Progenitor cell of endocrine pancreas (in vitro differentiated cells): ENCODE measurements at regions not wholly inside any gene's neighbourhood (a gene's known extent, or its start where the extent isn't known, plus 50 kb on each side); places are given as distances from the start of the nearest gene placed in this dataset.

ENCODE experiments used
- DNase-seq: peaks from one replicate; pipeline ENCODE4 v3.0.0; 2021; ENCODE audit warnings: low spot score; ENCODE audit not compliant: unreplicated experiment
- H3K27ac Mint-ChIP-seq: 2 replicates; pipeline ENCODE4 v1.8.0; 2021; ENCODE audit warnings: mild to moderate bottlenecking, moderate library complexity, mixed read lengths
- H3K27me3 Mint-ChIP-seq: 2 replicates; pipeline ENCODE4 v1.8.0; 2021; ENCODE audit warnings: mixed read lengths
- H3K36me3 Mint-ChIP-seq: 2 replicates; pipeline ENCODE4 v1.8.0; 2022; ENCODE audit warnings: mixed read lengths; ENCODE audit not compliant: insufficient read depth
- H3K4me1 Mint-ChIP-seq: 2 replicates; pipeline ENCODE4 v1.8.0; 2021; ENCODE audit warnings: low read depth, mixed read lengths
- H3K4me3 Mint-ChIP-seq: 2 replicates; pipeline ENCODE4 v1.8.0; 2021; ENCODE audit warnings: low read depth, mild to moderate bottlenecking, moderate library complexity, mixed read lengths
- H3K9me3 Mint-ChIP-seq: 2 replicates; pipeline ENCODE4 v1.8.0; 2021; ENCODE audit warnings: low read depth, mixed read lengths
- TF ChIP-seq, protein P1 (sequence below): fragments of 200-600 bp; sonication (generic); IDR thresholded peaks from one replicate; pipeline ENCODE4 v1.5.0; 2021; ENCODE audit warnings: antibody characterized with exemption, mild to moderate bottlenecking; ENCODE audit not compliant: unreplicated experiment

- DNase-seq = no peak
- peaks cover under 1% of the 10 kb centered on the region for H3K9me3 Mint-ChIP-seq
- no peak overlapping the region for H3K4me3 Mint-ChIP-seq
- no peaks in the 10 kb centered on the region for H3K27me3 Mint-ChIP-seq
- TF ChIP-seq, protein P1, sequence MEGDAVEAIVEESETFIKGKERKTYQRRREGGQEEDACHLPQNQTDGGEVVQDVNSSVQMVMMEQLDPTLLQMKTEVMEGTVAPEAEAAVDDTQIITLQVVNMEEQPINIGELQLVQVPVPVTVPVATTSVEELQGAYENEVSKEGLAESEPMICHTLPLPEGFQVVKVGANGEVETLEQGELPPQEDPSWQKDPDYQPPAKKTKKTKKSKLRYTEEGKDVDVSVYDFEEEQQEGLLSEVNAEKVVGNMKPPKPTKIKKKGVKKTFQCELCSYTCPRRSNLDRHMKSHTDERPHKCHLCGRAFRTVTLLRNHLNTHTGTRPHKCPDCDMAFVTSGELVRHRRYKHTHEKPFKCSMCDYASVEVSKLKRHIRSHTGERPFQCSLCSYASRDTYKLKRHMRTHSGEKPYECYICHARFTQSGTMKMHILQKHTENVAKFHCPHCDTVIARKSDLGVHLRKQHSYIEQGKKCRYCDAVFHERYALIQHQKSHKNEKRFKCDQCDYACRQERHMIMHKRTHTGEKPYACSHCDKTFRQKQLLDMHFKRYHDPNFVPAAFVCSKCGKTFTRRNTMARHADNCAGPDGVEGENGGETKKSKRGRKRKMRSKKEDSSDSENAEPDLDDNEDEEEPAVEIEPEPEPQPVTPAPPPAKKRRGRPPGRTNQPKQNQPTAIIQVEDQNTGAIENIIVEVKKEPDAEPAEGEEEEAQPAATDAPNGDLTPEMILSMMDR = no peak
- H3K4me1 Mint-ChIP-seq = peaks cover 12% of the 10 kb centered on the region
- no peaks in the 10 kb centered on the region for H3K36me3 Mint-ChIP-seq
- H3K27ac Mint-ChIP-seq = no peak overlapping the region
Observed at GRCh38 chr5:104061707-104062106, 499.1 kb upstream of the NUDT12 start.

DNA sequence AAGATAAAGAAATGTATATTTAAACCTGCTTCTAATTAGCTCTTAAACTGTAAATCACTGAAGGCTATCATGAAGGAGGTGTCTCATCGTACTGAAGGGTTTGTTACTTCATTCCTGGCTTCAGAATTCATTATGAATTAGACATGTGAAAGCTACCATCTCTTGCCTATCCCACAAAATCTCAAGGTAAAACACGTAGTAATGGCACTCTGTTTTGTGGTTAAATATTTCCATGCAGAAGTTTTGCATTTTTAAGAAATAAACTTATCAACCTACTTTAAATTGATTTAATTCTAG lies 490.7 kb upstream of the NUDT12 start:
- Mint-ChIP-seq H3K4me3 (no peak overlapping the region), H3K9me3 (peaks cover 3% of the 10 kb centered on the region), H3K4me1 (no peaks in the 10 kb centered on the region), H3K36me3 (no peaks in the 10 kb centered on the region), H3K27ac (no peak overlapping the region), H3K27me3 (no peaks in the 10 kb centered on the region)
- no peak for DNase-seq
- TF ChIP-seq, protein P1 = no peak

GRCh38 chr5:104052558-104053352 lies 490.2 kb upstream of the NUDT12 start:
- no peak overlapping the region for H3K4me3 Mint-ChIP-seq
- TF ChIP-seq, protein P1 = no peak
- H3K4me1 Mint-ChIP-seq = no peaks in the 10 kb centered on the region
- no peaks in the 10 kb centered on the region for H3K36me3 Mint-ChIP-seq
- no peak for DNase-seq
- no peaks in the 10 kb centered on the region for H3K27me3 Mint-ChIP-seq
- H3K9me3 Mint-ChIP-seq = peaks cover 3% of the 10 kb centered on the region
- no peak overlapping the region for H3K27ac Mint-ChIP-seq

DNA sequence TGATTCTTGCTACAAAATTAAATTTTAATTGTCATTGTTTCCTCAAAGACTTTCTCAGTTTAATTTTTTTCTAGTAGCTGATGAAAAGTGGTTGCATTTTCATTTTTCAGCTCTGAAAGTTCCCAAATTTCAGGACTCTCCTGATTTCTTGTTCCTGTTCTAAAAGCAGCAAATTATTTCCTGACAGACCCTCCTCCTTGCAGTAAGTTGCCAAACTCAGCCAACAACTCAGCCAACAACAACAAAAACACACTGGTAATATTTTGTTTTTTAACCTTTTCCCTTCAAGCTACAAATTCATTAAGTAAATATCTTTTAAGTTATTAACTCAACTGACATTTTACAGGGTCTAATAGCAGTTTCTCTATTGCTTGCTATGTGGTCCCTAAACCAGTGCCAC lies 487.8 kb upstream of the NUDT12 start:
- Mint-ChIP-seq H3K9me3 (no peaks in the 10 kb centered on the region), H3K27ac (no peak overlapping the region), H3K4me1 (no peaks in the 10 kb centered on the region), H3K4me3 (no peak overlapping the region), H3K36me3 (no peaks in the 10 kb centered on the region), H3K27me3 (no peaks in the 10 kb centered on the region)
- TF ChIP-seq, protein P1 = no peak
- no peak for DNase-seq

DNA sequence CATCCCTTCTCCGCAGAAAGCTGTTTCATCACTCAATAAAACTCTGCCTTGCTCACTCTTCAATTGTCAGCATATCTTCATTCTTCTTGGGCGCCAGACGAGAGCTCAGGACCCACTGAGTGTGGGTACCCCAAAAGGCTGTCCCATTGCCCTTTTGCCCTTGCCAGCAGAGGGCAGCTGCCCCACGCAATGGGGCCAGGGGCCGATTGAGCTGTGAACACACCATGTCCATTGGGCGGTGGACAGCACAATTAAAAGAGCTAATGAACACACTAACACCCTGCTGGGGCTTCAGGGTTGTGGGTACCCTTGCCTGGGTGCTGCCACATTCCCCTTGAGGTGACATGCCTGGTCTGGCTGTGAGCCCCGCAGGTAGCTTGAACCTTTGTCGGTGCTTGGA lies 487.2 kb upstream of the NUDT12 start:
- no peak overlapping the region for H3K4me3 Mint-ChIP-seq
- no peaks in the 10 kb centered on the region for H3K27me3 Mint-ChIP-seq
- no peak overlapping the region for H3K27ac Mint-ChIP-seq

More for the DNA sequence above, 487.2 kb upstream of the NUDT12 start:
- no peak for DNase-seq
- H3K36me3 Mint-ChIP-seq = no peaks in the 10 kb centered on the region
- TF ChIP-seq, protein P1 = no peak
- H3K4me1 Mint-ChIP-seq = no peaks in the 10 kb centered on the region
- H3K9me3 Mint-ChIP-seq = no peaks in the 10 kb centered on the region
